ENCODE measurements at regions not wholly inside any gene's neighbourhood (a gene's known extent, or its start where the extent isn't known, plus 50 kb on each side); places are given as distances from the start of the nearest gene placed in this dataset.
"Not testable (repeated sequence)": the region's sequence is repeated elsewhere in the genome, so short reads cannot be mapped to it uniquely, and the experiment has no call there.

DNA sequence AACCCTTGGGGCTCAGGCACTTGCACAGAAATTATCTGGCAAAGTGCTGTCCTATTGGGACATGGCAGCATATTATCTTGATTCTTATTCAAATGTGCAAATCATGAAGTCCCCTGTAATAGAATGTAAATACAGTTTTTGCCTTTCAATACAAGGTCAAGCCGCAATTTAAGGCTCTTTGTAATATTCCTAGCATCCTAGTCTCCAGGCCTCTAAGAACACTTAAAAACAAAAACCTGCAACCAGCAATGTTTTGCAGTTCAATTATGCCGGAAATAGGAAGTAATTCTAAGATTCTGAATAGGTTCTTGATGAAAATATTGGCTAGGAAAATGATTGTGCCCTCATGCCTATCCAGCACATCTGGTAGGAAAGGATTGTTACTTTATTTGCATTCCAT lies 197.2 kb upstream of the IRAK1BP1 start:
- Mint-ChIP-seq H3K27ac (no peak overlapping the region), H3K27me3 (ENCODE audit: low read depth) (no peaks in the 10 kb centered on the region), H3K9me3 (no peaks in the 10 kb centered on the region), H3K4me3 (no peak overlapping the region), H3K36me3 (ENCODE audit: low read depth) (no peaks in the 10 kb centered on the region), H3K4me1 (ENCODE audit: low read depth) (no peaks in the 10 kb centered on the region)
- DNase-seq (ENCODE audit: low spot score): no peak

DNA sequence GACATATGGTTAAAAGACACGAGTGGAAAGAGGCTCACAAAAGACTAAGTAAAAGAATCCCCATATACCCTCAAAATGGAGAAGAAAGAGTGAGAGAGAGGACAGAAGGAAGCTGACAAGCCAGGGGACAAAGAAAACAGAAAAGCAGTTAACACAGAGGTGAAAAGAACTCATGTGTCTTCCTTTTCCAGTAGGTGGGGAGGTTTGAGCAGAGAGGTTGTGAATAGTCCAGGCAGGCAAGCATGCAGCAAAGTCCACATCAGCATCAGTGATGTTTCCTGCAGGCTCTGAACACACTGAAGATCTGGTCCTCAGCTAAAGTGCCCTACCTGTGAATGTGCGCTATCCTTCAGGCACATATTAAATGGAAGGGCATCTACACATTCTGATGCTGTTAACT lies 196.5 kb upstream of the IRAK1BP1 start:
- H3K27me3 Mint-ChIP-seq (ENCODE audit: low read depth): no peaks in the 10 kb centered on the region
- no peak overlapping the region for H3K27ac Mint-ChIP-seq
- no peak for DNase-seq (ENCODE audit: low spot score)
- no peaks in the 10 kb centered on the region for H3K9me3 Mint-ChIP-seq
- no peak overlapping the region for H3K4me3 Mint-ChIP-seq
- no peaks in the 10 kb centered on the region for H3K36me3 Mint-ChIP-seq (ENCODE audit: low read depth)
- H3K4me1 Mint-ChIP-seq (ENCODE audit: low read depth): no peaks in the 10 kb centered on the region

DNA sequence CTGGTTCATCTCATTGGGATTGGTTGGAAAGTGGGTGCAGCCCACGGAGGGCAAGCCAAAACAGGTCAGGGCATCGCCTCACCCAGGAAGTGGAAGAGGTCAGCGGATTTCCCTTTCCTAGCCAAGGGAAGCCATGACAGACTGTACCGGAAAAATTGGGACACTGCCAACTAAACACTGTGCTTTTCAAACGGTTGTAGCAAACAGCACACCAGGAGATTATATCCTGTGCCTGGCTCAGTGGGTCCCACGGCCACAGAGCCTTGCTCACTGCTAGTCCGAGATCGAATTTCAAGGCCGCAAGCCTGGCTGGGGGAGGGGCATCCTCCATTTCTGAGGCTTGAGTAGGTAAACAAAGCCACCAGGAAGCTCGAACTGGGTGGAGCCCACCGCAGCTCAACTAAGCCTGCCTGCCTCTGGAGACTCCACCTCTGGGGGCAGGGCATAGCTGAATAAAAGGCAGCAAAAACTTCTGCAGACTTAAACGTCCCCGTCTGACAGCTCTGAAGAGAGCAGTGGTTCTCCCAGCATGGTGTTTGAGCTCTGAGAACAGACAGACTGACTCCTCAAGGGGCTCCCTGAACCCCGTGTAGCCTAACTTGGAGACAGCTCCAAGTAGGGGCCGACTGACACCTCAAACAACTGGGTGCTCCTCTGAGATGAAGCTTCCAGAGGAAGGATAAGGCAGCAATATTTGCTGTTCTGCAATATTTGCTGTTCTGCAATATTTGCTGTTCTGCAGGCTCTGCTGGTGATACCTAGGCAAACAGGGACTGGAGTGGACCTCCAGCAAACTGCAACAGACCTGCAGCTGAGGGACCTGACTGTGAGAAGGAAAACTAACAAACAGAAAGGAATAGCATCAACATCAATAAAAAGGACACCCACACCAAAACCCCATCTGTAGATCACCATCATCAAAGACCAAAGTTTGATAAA lies 191.0 kb upstream of the IRAK1BP1 start:
- H3K4me1 Mint-ChIP-seq (ENCODE audit: low read depth); H3K27me3 Mint-ChIP-seq (ENCODE audit: low read depth); H3K27ac Mint-ChIP-seq; H3K9me3 Mint-ChIP-seq; H3K36me3 Mint-ChIP-seq (ENCODE audit: low read depth); H3K4me3 Mint-ChIP-seq; DNase-seq (ENCODE audit: low spot score): not testable (repeated sequence)

DNA sequence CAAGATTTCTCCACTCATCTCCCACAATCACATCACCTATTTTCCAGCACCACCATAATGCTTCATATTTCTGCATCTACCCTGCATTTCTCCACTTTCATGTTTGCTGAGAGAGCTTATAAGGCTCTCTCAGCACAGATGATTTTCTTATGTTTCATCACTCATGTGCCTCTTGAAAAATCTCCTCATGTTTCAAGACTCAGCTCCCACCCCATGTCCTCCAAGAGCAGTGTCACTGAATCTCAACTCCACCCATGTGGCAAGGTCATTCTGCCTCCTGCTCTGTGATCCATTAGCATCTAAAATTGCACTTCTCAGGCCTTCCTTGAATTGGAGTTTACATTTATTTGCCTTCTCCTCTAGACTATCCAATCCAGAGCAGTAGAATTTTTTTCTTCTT lies 178.7 kb upstream of the IRAK1BP1 start:
- Mint-ChIP-seq H3K4me1 (ENCODE audit: low read depth) (no peaks in the 10 kb centered on the region), H3K36me3 (ENCODE audit: low read depth) (no peaks in the 10 kb centered on the region), H3K27ac (no peak overlapping the region), H3K9me3 (no peaks in the 10 kb centered on the region), H3K27me3 (ENCODE audit: low read depth) (no peaks in the 10 kb centered on the region), H3K4me3 (no peak overlapping the region)
- no peak for DNase-seq (ENCODE audit: low spot score)

DNA sequence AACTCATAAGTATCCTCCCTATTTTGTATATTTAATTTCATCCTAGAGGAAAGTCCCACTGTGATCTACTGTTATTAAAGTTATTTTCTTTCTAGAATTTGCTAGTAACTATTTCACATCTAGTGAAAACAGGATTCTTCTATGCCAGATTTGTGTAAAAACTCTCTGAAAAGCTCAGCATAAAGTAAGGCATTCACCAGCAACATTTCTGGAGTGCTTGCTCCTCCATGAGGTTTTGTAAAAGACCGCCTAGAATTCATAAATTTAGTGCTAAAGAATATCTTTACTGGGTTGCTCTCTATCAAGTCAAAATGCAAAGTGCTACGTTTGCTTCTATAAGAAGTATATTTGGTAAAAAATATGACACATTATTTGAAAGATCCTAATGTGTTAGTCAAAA lies 173.5 kb upstream of the IRAK1BP1 start:
- DNase-seq (ENCODE audit: low spot score): no peak
- Mint-ChIP-seq H3K4me1 (ENCODE audit: low read depth) (no peaks in the 10 kb centered on the region), H3K27me3 (ENCODE audit: low read depth) (no peaks in the 10 kb centered on the region), H3K4me3 (no peak overlapping the region), H3K27ac (no peak overlapping the region), H3K9me3 (peaks cover 7% of the 10 kb centered on the region), H3K36me3 (ENCODE audit: low read depth) (no peaks in the 10 kb centered on the region)

DNA sequence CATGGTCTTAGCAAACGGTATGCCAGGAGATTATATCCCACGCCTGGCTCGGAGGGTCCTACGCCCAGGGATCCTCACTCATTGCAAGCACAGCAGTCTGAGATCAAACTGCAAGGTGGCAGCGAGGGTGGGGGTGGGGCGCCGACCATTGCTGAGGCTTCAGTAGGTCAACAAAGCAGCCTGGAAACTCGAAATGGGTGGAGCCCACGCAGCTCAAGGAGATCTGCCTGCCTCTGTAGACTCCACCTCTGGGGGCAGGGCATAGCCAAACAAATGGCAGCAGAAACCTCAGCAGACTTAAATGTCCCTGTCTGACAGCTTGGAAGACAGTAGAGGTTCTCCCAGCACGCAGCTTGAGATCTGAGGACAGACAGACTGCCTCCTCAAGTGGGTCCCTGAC lies 172.7 kb upstream of the IRAK1BP1 start:
- not testable (repeated sequence) for H3K9me3 Mint-ChIP-seq; H3K27me3 Mint-ChIP-seq (ENCODE audit: low read depth); H3K36me3 Mint-ChIP-seq (ENCODE audit: low read depth); H3K27ac Mint-ChIP-seq; H3K4me3 Mint-ChIP-seq; DNase-seq (ENCODE audit: low spot score); H3K4me1 Mint-ChIP-seq (ENCODE audit: low read depth)

DNA sequence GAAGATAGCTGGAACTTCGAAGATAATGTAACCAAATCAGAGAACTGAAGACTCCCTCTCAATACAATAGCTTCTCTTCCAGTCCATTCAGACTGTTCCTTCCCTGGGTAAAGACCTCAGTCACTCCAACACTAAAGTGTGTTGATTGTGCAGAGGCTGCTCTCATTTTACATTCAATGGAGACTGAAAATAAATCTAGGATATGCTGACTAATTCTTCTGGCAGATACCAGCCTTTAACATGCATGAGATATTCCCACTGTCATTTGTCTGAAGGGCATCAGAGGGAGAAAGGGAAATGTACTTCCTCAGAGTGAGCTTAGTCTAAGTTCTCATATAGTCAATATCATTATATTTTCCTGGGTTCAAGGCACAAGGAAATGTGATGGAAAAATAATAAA lies 166.4 kb upstream of the IRAK1BP1 start:
- Mint-ChIP-seq H3K27ac (no peak overlapping the region), H3K4me3 (no peak overlapping the region), H3K36me3 (ENCODE audit: low read depth) (no peaks in the 10 kb centered on the region), H3K27me3 (ENCODE audit: low read depth) (no peaks in the 10 kb centered on the region), H3K4me1 (ENCODE audit: low read depth) (no peaks in the 10 kb centered on the region), H3K9me3 (peaks cover 7% of the 10 kb centered on the region)
- no peak for DNase-seq (ENCODE audit: low spot score)

- no peaks in the 10 kb centered on the region for H3K4me1 Mint-ChIP-seq (ENCODE audit: low read depth)
- H3K27me3 Mint-ChIP-seq (ENCODE audit: low read depth): no peaks in the 10 kb centered on the region
- no peak for DNase-seq (ENCODE audit: low spot score)
- peaks cover 7% of the 10 kb centered on the region for H3K9me3 Mint-ChIP-seq
- H3K4me3 Mint-ChIP-seq: no peak overlapping the region
- no peaks in the 10 kb centered on the region for H3K36me3 Mint-ChIP-seq (ENCODE audit: low read depth)
- no peak overlapping the region for H3K27ac Mint-ChIP-seq
These were observed 165.9 kb upstream of the IRAK1BP1 start for GRCh38 chr6:78701407-78701806.

GRCh38 chr6:78709021-78709420 lies 158.3 kb upstream of the IRAK1BP1 start:
- H3K27ac Mint-ChIP-seq: no peak overlapping the region
- no peak for DNase-seq (ENCODE audit: low spot score)
- H3K36me3 Mint-ChIP-seq (ENCODE audit: low read depth): no peaks in the 10 kb centered on the region
- no peaks in the 10 kb centered on the region for H3K27me3 Mint-ChIP-seq (ENCODE audit: low read depth)
- H3K4me3 Mint-ChIP-seq: no peak overlapping the region
- no peaks in the 10 kb centered on the region for H3K9me3 Mint-ChIP-seq
- no peaks in the 10 kb centered on the region for H3K4me1 Mint-ChIP-seq (ENCODE audit: low read depth)

DNA sequence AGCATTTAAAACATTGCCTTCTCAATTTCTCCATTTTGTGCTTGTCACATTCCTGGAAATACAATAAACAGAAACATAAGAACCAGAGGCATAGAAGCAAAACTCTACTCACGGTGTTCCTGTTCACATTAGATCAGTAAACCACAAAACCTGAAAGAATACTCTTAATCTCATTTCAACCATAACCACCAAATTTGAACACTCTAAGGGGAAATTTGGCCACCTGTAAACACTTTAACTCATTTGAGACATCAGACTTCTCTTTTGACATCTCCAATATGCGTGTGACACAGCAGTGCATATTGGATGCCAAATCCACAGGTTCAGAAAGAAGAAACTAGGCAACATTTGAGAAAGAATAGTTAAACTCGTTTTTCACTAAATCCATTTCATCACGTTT lies 153.8 kb upstream of the IRAK1BP1 start:
- Mint-ChIP-seq H3K9me3 (no peaks in the 10 kb centered on the region), H3K4me1 (ENCODE audit: low read depth) (no peaks in the 10 kb centered on the region), H3K27ac (no peak overlapping the region), H3K4me3 (no peak overlapping the region), H3K36me3 (ENCODE audit: low read depth) (no peaks in the 10 kb centered on the region), H3K27me3 (ENCODE audit: low read depth) (no peaks in the 10 kb centered on the region)
- DNase-seq (ENCODE audit: low spot score): no peak

DNA sequence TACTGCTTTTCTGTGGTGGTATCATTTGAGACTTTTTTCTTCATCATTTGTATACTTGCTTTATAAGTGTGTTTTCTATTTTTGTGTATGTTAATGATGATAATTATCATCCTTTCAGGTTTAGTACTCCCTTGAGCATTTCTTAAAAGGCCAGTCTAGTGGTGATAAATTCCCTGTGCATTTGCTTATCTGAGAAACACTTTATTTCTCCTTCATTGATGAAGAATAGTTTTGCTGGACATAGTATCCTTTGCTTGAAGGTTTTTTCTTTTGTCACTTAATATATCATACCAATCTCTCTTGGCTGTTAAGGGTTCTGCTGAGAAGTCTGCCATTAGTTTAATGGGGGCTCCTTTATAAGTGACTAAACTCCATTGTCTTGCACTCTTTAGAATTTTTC lies 123.2 kb upstream of the IRAK1BP1 start:
- Mint-ChIP-seq H3K9me3 (peaks cover 25% of the 10 kb centered on the region), H3K4me1 (ENCODE audit: low read depth) (no peaks in the 10 kb centered on the region), H3K27me3 (ENCODE audit: low read depth) (no peaks in the 10 kb centered on the region), H3K4me3 (no peak overlapping the region), H3K27ac (no peak overlapping the region), H3K36me3 (ENCODE audit: low read depth) (no peaks in the 10 kb centered on the region)
- no peak for DNase-seq (ENCODE audit: low spot score)

DNA sequence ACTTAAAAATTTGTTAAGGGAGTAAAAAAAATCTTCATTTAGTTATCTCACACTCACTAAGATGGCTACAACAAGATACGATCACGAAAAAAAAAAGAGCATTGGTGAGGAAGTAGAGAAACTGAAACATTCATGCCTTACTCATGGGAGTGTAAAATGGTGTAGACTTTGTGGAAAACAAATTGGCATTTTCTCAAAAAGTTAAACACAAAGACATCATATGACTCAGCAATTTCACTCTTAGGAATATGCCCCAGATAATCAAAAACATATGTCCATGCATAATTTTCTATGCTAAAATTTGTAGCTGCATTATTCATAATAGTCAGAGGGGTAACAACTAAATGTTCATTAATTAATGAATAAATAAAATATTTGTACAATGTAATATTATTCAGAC lies 120.9 kb upstream of the IRAK1BP1 start:
- no peaks in the 10 kb centered on the region for H3K4me1 Mint-ChIP-seq (ENCODE audit: low read depth)
- H3K27ac Mint-ChIP-seq: no peak overlapping the region
- no peak overlapping the region for H3K4me3 Mint-ChIP-seq
- H3K27me3 Mint-ChIP-seq (ENCODE audit: low read depth): no peaks in the 10 kb centered on the region
- no peaks in the 10 kb centered on the region for H3K36me3 Mint-ChIP-seq (ENCODE audit: low read depth)
- DNase-seq (ENCODE audit: low spot score): no peak
- peaks cover 25% of the 10 kb centered on the region for H3K9me3 Mint-ChIP-seq

DNA sequence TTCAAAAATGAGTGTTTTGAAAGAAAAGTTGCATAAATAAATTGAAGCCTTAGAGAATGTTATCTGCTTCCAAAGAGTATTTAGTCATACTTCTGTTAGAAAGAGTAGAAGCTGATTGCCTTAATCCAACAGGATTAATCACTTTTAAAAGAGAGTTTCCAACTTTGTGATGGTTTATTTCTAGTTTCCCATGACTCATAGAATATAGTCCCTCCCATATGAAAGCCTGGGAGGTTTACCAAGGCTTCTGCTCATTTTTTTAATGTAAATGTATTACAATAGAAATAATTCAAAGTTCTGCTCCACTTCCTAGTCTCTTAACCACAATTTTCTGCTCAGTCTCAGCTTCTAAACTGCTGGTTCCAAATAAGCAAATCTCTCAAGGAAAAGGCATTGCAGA lies 118.0 kb upstream of the IRAK1BP1 start:
- Mint-ChIP-seq H3K36me3 (ENCODE audit: low read depth) (no peaks in the 10 kb centered on the region), H3K27me3 (ENCODE audit: low read depth) (no peaks in the 10 kb centered on the region), H3K4me3 (no peak overlapping the region), H3K4me1 (ENCODE audit: low read depth) (no peaks in the 10 kb centered on the region), H3K9me3 (peaks cover 20% of the 10 kb centered on the region), H3K27ac (no peak overlapping the region)
- DNase-seq (ENCODE audit: low spot score): no peak

GRCh38 chr6:78758297-78758798 lies 109.0 kb upstream of the IRAK1BP1 start:
- H3K9me3 Mint-ChIP-seq; H3K27me3 Mint-ChIP-seq (ENCODE audit: low read depth): not testable (repeated sequence)

DNA sequence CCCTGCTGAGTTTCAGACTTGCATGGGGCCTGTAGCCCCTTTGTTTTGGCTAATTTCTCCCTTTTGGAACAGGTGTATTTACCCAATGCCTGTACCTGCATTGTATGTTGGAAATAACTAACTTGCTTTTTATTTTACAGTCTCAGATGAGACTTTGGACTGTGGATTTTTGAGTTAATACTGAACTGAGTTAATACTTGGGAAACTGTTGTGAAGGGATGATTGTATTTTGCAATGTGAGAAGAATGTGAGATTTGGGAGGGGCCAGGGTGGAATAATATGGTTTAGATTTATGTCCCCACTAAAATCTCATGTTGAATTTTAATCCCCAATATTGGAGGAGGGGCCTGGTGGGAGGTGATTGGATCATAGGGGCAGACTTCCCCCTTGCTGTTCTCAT lies 99.1 kb upstream of the IRAK1BP1 start:
- H3K27ac Mint-ChIP-seq: no peak overlapping the region
- DNase-seq (ENCODE audit: low spot score): no peak
- H3K36me3 Mint-ChIP-seq (ENCODE audit: low read depth): no peaks in the 10 kb centered on the region
- no peaks in the 10 kb centered on the region for H3K27me3 Mint-ChIP-seq (ENCODE audit: low read depth)
- no peaks in the 10 kb centered on the region for H3K9me3 Mint-ChIP-seq
- H3K4me3 Mint-ChIP-seq: no peak overlapping the region
- no peaks in the 10 kb centered on the region for H3K4me1 Mint-ChIP-seq (ENCODE audit: low read depth)

More at GRCh38 chr6:78758297-78758798, 109.0 kb upstream of the IRAK1BP1 start:
- not testable (repeated sequence) for H3K27ac Mint-ChIP-seq; H3K4me1 Mint-ChIP-seq (ENCODE audit: low read depth); DNase-seq (ENCODE audit: low spot score); H3K4me3 Mint-ChIP-seq; H3K36me3 Mint-ChIP-seq (ENCODE audit: low read depth)

Measured in T-helper 2 cell treated with Interferon-gamma antibody and Interleukin-4, amounts not matched to agents 5 μg/mL and 100 μg/mL, for 36 hours (primary cell).